ENCODE measurements at regions not wholly inside any gene's neighbourhood (a gene's known extent, or its start where the extent isn't known, plus 50 kb on each side); places are given as distances from the start of the nearest gene placed in this dataset.
A peak's percentile ranks its signal among the peaks of the same experiment; 100 is the strongest.
"Not testable (repeated sequence)": the region's sequence is repeated elsewhere in the genome, so short reads cannot be mapped to it uniquely, and the experiment has no call there.

GRCh38 chr2:35114765-35115164 lies 1240.8 kb upstream of the CRIM1 start:
- TF ChIP-seq ZNF232 (CRISPR knock-in tag; IDR thresholded peaks at IDR 0.05) (no peak), ZNF416 (CRISPR knock-in tag; IDR thresholded peaks at IDR 0.05) (no peak), NR1H2 (CRISPR knock-in tag; IDR thresholded peaks at IDR 0.05) (no peak), CBFB (CRISPR knock-in tag; IDR thresholded peaks at IDR 0.05; ENCODE audit: low read depth) (no peak), TP53 (CRISPR knock-in tag; IDR thresholded peaks at IDR 0.05) (no peak), KAT7 (CRISPR knock-in tag; IDR thresholded peaks at IDR 0.05; ENCODE audit: borderline replicate concordance) (no peak)
- POLR2A ChIA-PET, result no interaction called here
- DNase-seq (ENCODE audit: low spot score) (peak; percentile 43), ATAC-seq (peak; percentile 92)
- H3K4me1 Mint-ChIP-seq, result no peaks in the 10 kb centered on the region
- H3K4me3 Mint-ChIP-seq, result no peak overlapping the region
- no peaks in the 10 kb centered on the region for H3K27me3 Mint-ChIP-seq (ENCODE audit: low read depth)
- H3K27ac Mint-ChIP-seq, result no peak overlapping the region
- peaks cover 24% of the 10 kb centered on the region for H3K9me3 Mint-ChIP-seq
- peaks cover 18% of the 10 kb centered on the region for H3K36me3 Mint-ChIP-seq
- CTCF ChIA-PET, result no interaction called here

GRCh38 chr2:35112367-35112766 lies 1243.2 kb upstream of the CRIM1 start:
- ATAC-seq; POLR2A ChIA-PET; H3K27ac Mint-ChIP-seq; DNase-seq (ENCODE audit: low spot score); H3K4me1 Mint-ChIP-seq; H3K4me3 Mint-ChIP-seq; H3K27me3 Mint-ChIP-seq (ENCODE audit: low read depth); CTCF ChIA-PET: not testable (repeated sequence)
- Mint-ChIP-seq H3K36me3 (peaks cover 18% of the 10 kb centered on the region), H3K9me3 (peaks cover 24% of the 10 kb centered on the region)

GRCh38 chr2:35104309-35104708 lies 1251.3 kb upstream of the CRIM1 start:
- Mint-ChIP-seq H3K9me3 (peaks cover 7% of the 10 kb centered on the region), H3K36me3 (no peaks in the 10 kb centered on the region), H3K4me1 (peaks cover 2% of the 10 kb centered on the region; the same call in 1 of the 2 replicates), H3K27me3 (ENCODE audit: low read depth) (no peaks in the 10 kb centered on the region), H3K27ac (no peak overlapping the region), H3K4me3 (no peak overlapping the region)
- ChIA-PET CTCF (no interaction called here), POLR2A (no interaction called here)
- TF ChIP-seq PRDM15 (CRISPR knock-in tag; IDR thresholded peaks at IDR 0.05) (no peak), CREM (CRISPR knock-in tag; IDR thresholded peaks at IDR 0.05) (no peak), ZNF138 (CRISPR knock-in tag; conservative IDR thresholded peaks at IDR 0.05) (no peak), CBFB (CRISPR knock-in tag; IDR thresholded peaks at IDR 0.05; ENCODE audit: low read depth) (no peak), ZBTB21 (CRISPR knock-in tag; IDR thresholded peaks at IDR 0.05; ENCODE audit: borderline replicate concordance) (no peak), JAZF1 (CRISPR knock-in tag; IDR thresholded peaks at IDR 0.05) (no peak), ATF6 (CRISPR knock-in tag; IDR thresholded peaks at IDR 0.05) (no peak), USF1 (CRISPR knock-in tag; IDR thresholded peaks at IDR 0.05) (no peak), CTCF (IDR thresholded peaks at IDR 0.05) (no peak), ZNF263 (CRISPR knock-in tag; IDR thresholded peaks at IDR 0.05; ENCODE audit: low read depth) (no peak), RELA (CRISPR knock-in tag; IDR thresholded peaks at IDR 0.05; ENCODE audit: borderline replicate concordance) (no peak)
- ATAC-seq (no peak), DNase-seq (ENCODE audit: low spot score) (no peak)

Measured in WTC11 (cell line).